ENCODE measurements at regions not wholly inside any gene's neighbourhood (a gene's known extent, or its start where the extent isn't known, plus 50 kb on each side); places are given as distances from the start of the nearest gene placed in this dataset.

GRCh38 chr7:131236318-131236672, 91.4 kb upstream of the MKLN1 start:
- no peak overlapping the region for H3K4me3 ChIP-seq (ENCODE audit: low read depth in 1 of 5, low read length in 5 of 5)
- no peak overlapping the region for H3K27ac ChIP-seq (ENCODE audit: low read depth, low read length)
- H3K9ac ChIP-seq (ENCODE audit: low read length in 5 of 5): no peak overlapping the region
- H3K36me3 ChIP-seq (ENCODE audit: control insufficient read depth in 5 of 5, insufficient read depth in 5 of 5, low read length in 5 of 5): no peaks in the 10 kb centered on the region
- peaks cover 0 to 4% (median 0%) of the 10 kb centered on the region in 5 donors for H3K9me3 ChIP-seq (ENCODE audit: control insufficient read depth in 5 of 5, low read length in 5 of 5)
- no peaks in the 10 kb centered on the region for H3K27me3 ChIP-seq (ENCODE audit: control insufficient read depth in 5 of 5, insufficient read depth in 4 of 5, low read length in 5 of 5)
- peaks cover 0 to 8% (median 3%) of the 10 kb centered on the region in 5 donors for H3K4me1 ChIP-seq (ENCODE audit: control insufficient read depth in 5 of 5, insufficient read depth in 5 of 5, low read length in 5 of 5)

GRCh38 chr7:131238347-131238931, 89.2 kb upstream of the MKLN1 start:
- H3K4me3 ChIP-seq (ENCODE audit: low read depth in 1 of 5, low read length in 5 of 5): no peak overlapping the region
- peaks cover 0 to 4% (median 0%) of the 10 kb centered on the region in 5 donors for H3K9me3 ChIP-seq (ENCODE audit: control insufficient read depth in 5 of 5, low read length in 5 of 5)
- H3K27ac ChIP-seq (ENCODE audit: low read depth, low read length): no peak overlapping the region
- no peaks in the 10 kb centered on the region for H3K36me3 ChIP-seq (ENCODE audit: control insufficient read depth in 5 of 5, insufficient read depth in 5 of 5, low read length in 5 of 5)
- H3K27me3 ChIP-seq (ENCODE audit: control insufficient read depth in 5 of 5, insufficient read depth in 4 of 5, low read length in 5 of 5): no peaks in the 10 kb centered on the region
- H3K4me1 ChIP-seq (ENCODE audit: control insufficient read depth in 5 of 5, insufficient read depth in 5 of 5, low read length in 5 of 5): peaks cover 0 to 8% (median 3%) of the 10 kb centered on the region in 5 donors
- no peak overlapping the region for H3K9ac ChIP-seq (ENCODE audit: low read length in 5 of 5)

GRCh38 chr7:131241386-131241785, 86.3 kb upstream of the MKLN1 start:
- Histone ChIP-seq H3K4me3 (ENCODE audit: low read depth in 1 of 5, low read length in 5 of 5) (no peak overlapping the region), H3K27ac (ENCODE audit: low read depth, low read length) (no peak overlapping the region), H3K36me3 (ENCODE audit: control insufficient read depth in 5 of 5, insufficient read depth in 5 of 5, low read length in 5 of 5) (no peaks in the 10 kb centered on the region), H3K9me3 (ENCODE audit: control insufficient read depth in 5 of 5, low read length in 5 of 5) (peaks cover 0 to 4% (median 0%) of the 10 kb centered on the region in 5 donors), H3K4me1 (ENCODE audit: control insufficient read depth in 5 of 5, insufficient read depth in 5 of 5, low read length in 5 of 5) (no peaks in the 10 kb centered on the region), H3K27me3 (ENCODE audit: control insufficient read depth in 5 of 5, insufficient read depth in 4 of 5, low read length in 5 of 5) (no peaks in the 10 kb centered on the region), H3K9ac (ENCODE audit: low read length in 5 of 5) (no peak overlapping the region)

- Histone ChIP-seq H3K4me3 (ENCODE audit: low read depth in 1 of 5, low read length in 5 of 5) (no peak overlapping the region), H3K9me3 (ENCODE audit: control insufficient read depth in 5 of 5, low read length in 5 of 5) (peaks cover 0 to 4% (median 0%) of the 10 kb centered on the region in 5 donors), H3K9ac (ENCODE audit: low read length in 5 of 5) (no peak overlapping the region), H3K27ac (ENCODE audit: low read depth, low read length) (no peak overlapping the region), H3K27me3 (ENCODE audit: control insufficient read depth in 5 of 5, insufficient read depth in 4 of 5, low read length in 5 of 5) (no peaks in the 10 kb centered on the region), H3K36me3 (ENCODE audit: control insufficient read depth in 5 of 5, insufficient read depth in 5 of 5, low read length in 5 of 5) (no peaks in the 10 kb centered on the region), H3K4me1 (ENCODE audit: control insufficient read depth in 5 of 5, insufficient read depth in 5 of 5, low read length in 5 of 5) (no peaks in the 10 kb centered on the region)
Observed at GRCh38 chr7:131242123-131242650, 85.5 kb upstream of the MKLN1 start.

- Histone ChIP-seq H3K27me3 (ENCODE audit: control insufficient read depth in 5 of 5, insufficient read depth in 4 of 5, low read length in 5 of 5) (no peaks in the 10 kb centered on the region), H3K4me3 (ENCODE audit: low read depth in 1 of 5, low read length in 5 of 5) (no peak overlapping the region), H3K9ac (ENCODE audit: low read length in 5 of 5) (no peak overlapping the region), H3K27ac (ENCODE audit: low read depth, low read length) (no peak overlapping the region), H3K9me3 (ENCODE audit: control insufficient read depth in 5 of 5, low read length in 5 of 5) (no peaks in the 10 kb centered on the region), H3K4me1 (ENCODE audit: control insufficient read depth in 5 of 5, insufficient read depth in 5 of 5, low read length in 5 of 5) (peaks cover 3 to 9% (median 8%) of the 10 kb centered on the region in 5 donors), H3K36me3 (ENCODE audit: control insufficient read depth in 5 of 5, insufficient read depth in 5 of 5, low read length in 5 of 5) (no peaks in the 10 kb centered on the region)
Observed at GRCh38 chr7:131244259-131244852, 83.3 kb upstream of the MKLN1 start.

GRCh38 chr7:131249003-131249402, 78.7 kb upstream of the MKLN1 start:
- Histone ChIP-seq H3K27me3 (ENCODE audit: control insufficient read depth in 5 of 5, insufficient read depth in 4 of 5, low read length in 5 of 5) (no peaks in the 10 kb centered on the region), H3K4me3 (ENCODE audit: low read depth in 1 of 5, low read length in 5 of 5) (no peak overlapping the region), H3K9me3 (ENCODE audit: control insufficient read depth in 5 of 5, low read length in 5 of 5) (peaks cover 2 to 8% (median 5%) of the 10 kb centered on the region in 5 donors), H3K27ac (ENCODE audit: low read depth, low read length) (no peak overlapping the region), H3K4me1 (ENCODE audit: control insufficient read depth in 5 of 5, insufficient read depth in 5 of 5, low read length in 5 of 5) (peaks cover 3 to 11% (median 10%) of the 10 kb centered on the region in 5 donors), H3K9ac (ENCODE audit: low read length in 5 of 5) (no peak overlapping the region), H3K36me3 (ENCODE audit: control insufficient read depth in 5 of 5, insufficient read depth in 5 of 5, low read length in 5 of 5) (no peaks in the 10 kb centered on the region)

GRCh38 chr7:131249483-131249882, 78.2 kb upstream of the MKLN1 start:
- Histone ChIP-seq H3K4me1 (ENCODE audit: control insufficient read depth in 5 of 5, insufficient read depth in 5 of 5, low read length in 5 of 5) (peaks cover 3 to 11% (median 10%) of the 10 kb centered on the region in 5 donors), H3K9ac (ENCODE audit: low read length in 5 of 5) (no peak overlapping the region), H3K4me3 (ENCODE audit: low read depth in 1 of 5, low read length in 5 of 5) (no peak overlapping the region), H3K27me3 (ENCODE audit: control insufficient read depth in 5 of 5, insufficient read depth in 4 of 5, low read length in 5 of 5) (no peaks in the 10 kb centered on the region), H3K9me3 (ENCODE audit: control insufficient read depth in 5 of 5, low read length in 5 of 5) (peaks cover 2 to 9% (median 7%) of the 10 kb centered on the region in 5 donors), H3K27ac (ENCODE audit: low read depth, low read length) (no peak overlapping the region), H3K36me3 (ENCODE audit: control insufficient read depth in 5 of 5, insufficient read depth in 5 of 5, low read length in 5 of 5) (no peaks in the 10 kb centered on the region)

- Histone ChIP-seq H3K27ac (ENCODE audit: low read depth, low read length) (no peak overlapping the region), H3K27me3 (ENCODE audit: control insufficient read depth in 5 of 5, insufficient read depth in 4 of 5, low read length in 5 of 5) (no peaks in the 10 kb centered on the region), H3K36me3 (ENCODE audit: control insufficient read depth in 5 of 5, insufficient read depth in 5 of 5, low read length in 5 of 5) (no peaks in the 10 kb centered on the region), H3K4me1 (ENCODE audit: control insufficient read depth in 5 of 5, insufficient read depth in 5 of 5, low read length in 5 of 5) (peaks cover 3 to 11% (median 10%) of the 10 kb centered on the region in 5 donors), H3K4me3 (ENCODE audit: low read depth in 1 of 5, low read length in 5 of 5) (no peak overlapping the region), H3K9me3 (ENCODE audit: control insufficient read depth in 5 of 5, low read length in 5 of 5) (peaks cover 2 to 17% (median 7%) of the 10 kb centered on the region in 5 donors), H3K9ac (ENCODE audit: low read length in 5 of 5) (no peak overlapping the region)
Observed at GRCh38 chr7:131250331-131250730, 77.3 kb upstream of the MKLN1 start.

GRCh38 chr7:131251371-131251770, 76.3 kb upstream of the MKLN1 start:
- no peak overlapping the region for H3K27ac ChIP-seq (ENCODE audit: low read depth, low read length)
- peaks cover 2 to 19% (median 7%) of the 10 kb centered on the region in 5 donors for H3K9me3 ChIP-seq (ENCODE audit: control insufficient read depth in 5 of 5, low read length in 5 of 5)
- H3K36me3 ChIP-seq (ENCODE audit: control insufficient read depth in 5 of 5, insufficient read depth in 5 of 5, low read length in 5 of 5): no peaks in the 10 kb centered on the region
- H3K9ac ChIP-seq (ENCODE audit: low read length in 5 of 5): no peak overlapping the region
- H3K4me3 ChIP-seq (ENCODE audit: low read depth in 1 of 5, low read length in 5 of 5): no peak overlapping the region
- no peaks in the 10 kb centered on the region for H3K27me3 ChIP-seq (ENCODE audit: control insufficient read depth in 5 of 5, insufficient read depth in 4 of 5, low read length in 5 of 5)
- H3K4me1 ChIP-seq (ENCODE audit: control insufficient read depth in 5 of 5, insufficient read depth in 5 of 5, low read length in 5 of 5): peaks cover 3 to 11% (median 10%) of the 10 kb centered on the region in 5 donors

- Histone ChIP-seq H3K9ac (ENCODE audit: low read length in 5 of 5) (no peak overlapping the region), H3K4me3 (ENCODE audit: low read depth in 1 of 5, low read length in 5 of 5) (no peak overlapping the region), H3K36me3 (ENCODE audit: control insufficient read depth in 5 of 5, insufficient read depth in 5 of 5, low read length in 5 of 5) (no peaks in the 10 kb centered on the region), H3K27ac (ENCODE audit: low read depth, low read length) (no peak overlapping the region), H3K4me1 (ENCODE audit: control insufficient read depth in 5 of 5, insufficient read depth in 5 of 5, low read length in 5 of 5) (peaks cover 3 to 11% (median 10%) of the 10 kb centered on the region in 5 donors), H3K9me3 (ENCODE audit: control insufficient read depth in 5 of 5, low read length in 5 of 5) (peaks cover 2 to 19% (median 7%) of the 10 kb centered on the region in 5 donors), H3K27me3 (ENCODE audit: control insufficient read depth in 5 of 5, insufficient read depth in 4 of 5, low read length in 5 of 5) (no peaks in the 10 kb centered on the region)
Observed at GRCh38 chr7:131252976-131253375, 74.7 kb upstream of the MKLN1 start.
